AG09309 (cell line): ENCODE measurements at regions not wholly inside any gene's neighbourhood (a gene's known extent, or its start where the extent isn't known, plus 50 kb on each side); places are given as distances from the start of the nearest gene placed in this dataset.
"Not testable (repeated sequence)": the region's sequence is repeated elsewhere in the genome, so short reads cannot be mapped to it uniquely, and the experiment has no call there.

Experiments used
- DNase-seq: peaks from one replicate; pipeline ENCODE4 v3.0.0-alpha.2; 2010; ENCODE audit warnings: low read depth
- H3K4me3 ChIP-seq: 2 replicates; pipeline ENCODE4 v1.5.1; 2011; ENCODE audit warnings: mild to moderate bottlenecking, low read depth, low read length, moderate library complexity; ENCODE audit not compliant: control insufficient read depth
- TF ChIP-seq, protein P1 (sequence below): IDR thresholded peaks from 2 replicates; pipeline ENCODE4 v1.5.1; 2011; ENCODE audit warnings: mild to moderate bottlenecking, low read depth, low read length, inconsistent platforms; ENCODE audit not compliant: insufficient read depth, control insufficient read depth; ENCODE audit errors: missing control alignments

DNA sequence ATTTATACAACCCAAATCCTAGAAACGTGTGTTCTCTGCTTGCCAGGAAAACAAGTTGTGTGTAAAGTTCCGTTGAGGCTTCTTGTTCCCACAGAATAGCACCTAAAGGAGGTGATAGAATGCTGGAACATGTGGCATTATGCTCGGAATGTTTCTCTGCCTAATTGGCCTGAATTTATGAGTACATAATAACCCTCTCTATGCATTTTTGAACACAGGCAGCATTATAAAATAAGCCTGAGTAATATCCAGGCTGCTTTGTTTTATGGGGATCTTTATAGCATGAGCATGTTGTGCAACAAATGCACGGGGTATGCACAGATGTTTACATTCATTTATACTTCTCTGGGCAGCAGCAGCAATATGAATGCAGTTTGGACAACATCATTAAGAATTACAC is 385.7 kb downstream of the MBD2 start:
- DNase-seq = no peak
- TF ChIP-seq, protein P1, sequence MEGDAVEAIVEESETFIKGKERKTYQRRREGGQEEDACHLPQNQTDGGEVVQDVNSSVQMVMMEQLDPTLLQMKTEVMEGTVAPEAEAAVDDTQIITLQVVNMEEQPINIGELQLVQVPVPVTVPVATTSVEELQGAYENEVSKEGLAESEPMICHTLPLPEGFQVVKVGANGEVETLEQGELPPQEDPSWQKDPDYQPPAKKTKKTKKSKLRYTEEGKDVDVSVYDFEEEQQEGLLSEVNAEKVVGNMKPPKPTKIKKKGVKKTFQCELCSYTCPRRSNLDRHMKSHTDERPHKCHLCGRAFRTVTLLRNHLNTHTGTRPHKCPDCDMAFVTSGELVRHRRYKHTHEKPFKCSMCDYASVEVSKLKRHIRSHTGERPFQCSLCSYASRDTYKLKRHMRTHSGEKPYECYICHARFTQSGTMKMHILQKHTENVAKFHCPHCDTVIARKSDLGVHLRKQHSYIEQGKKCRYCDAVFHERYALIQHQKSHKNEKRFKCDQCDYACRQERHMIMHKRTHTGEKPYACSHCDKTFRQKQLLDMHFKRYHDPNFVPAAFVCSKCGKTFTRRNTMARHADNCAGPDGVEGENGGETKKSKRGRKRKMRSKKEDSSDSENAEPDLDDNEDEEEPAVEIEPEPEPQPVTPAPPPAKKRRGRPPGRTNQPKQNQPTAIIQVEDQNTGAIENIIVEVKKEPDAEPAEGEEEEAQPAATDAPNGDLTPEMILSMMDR = no peak
- H3K4me3 ChIP-seq = no peak overlapping the region

DNA sequence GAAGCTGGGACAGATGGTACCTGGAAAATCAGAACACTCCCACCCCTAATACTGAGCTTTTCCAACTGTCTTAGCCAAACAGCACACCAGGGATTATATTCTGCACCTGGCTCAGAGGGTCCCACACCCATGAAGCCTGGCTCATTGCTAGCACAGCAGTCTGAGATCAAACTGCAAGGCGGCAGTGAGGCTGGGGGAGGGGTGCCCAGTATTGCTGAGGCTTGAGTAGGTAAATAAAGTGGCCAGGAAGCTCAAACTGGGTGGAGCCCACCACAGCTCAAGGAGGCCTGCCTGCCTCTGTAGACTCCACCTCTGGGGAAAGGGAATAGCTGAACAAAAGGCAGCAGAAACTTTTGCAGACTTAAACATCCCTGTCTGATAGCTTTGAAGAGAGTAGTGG is 403.3 kb downstream of the MBD2 start:
- H3K4me3 ChIP-seq, DNase-seq: not testable (repeated sequence)

DNA sequence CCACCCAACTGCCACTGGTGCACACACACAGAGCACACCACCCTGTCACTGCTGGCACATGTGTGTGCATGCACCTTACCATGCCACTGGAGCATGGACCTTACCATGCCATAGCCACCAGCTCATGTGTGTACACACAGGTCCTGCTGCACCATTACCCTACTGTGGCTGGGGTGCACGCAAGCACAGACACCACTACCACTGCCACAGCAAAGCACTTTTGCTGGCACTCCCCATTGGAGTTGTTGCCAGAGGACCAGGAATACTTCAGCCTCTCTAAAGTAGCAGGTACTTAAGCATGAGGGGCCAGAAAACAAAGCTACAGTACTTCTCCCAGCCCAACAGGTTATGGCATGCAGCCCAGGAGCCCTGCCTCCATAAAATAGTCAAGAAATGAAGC is 404.8 kb downstream of the MBD2 start:
- DNase-seq = no peak
- H3K4me3 ChIP-seq = no peak overlapping the region
- TF ChIP-seq, protein P1 = no peak

DNA sequence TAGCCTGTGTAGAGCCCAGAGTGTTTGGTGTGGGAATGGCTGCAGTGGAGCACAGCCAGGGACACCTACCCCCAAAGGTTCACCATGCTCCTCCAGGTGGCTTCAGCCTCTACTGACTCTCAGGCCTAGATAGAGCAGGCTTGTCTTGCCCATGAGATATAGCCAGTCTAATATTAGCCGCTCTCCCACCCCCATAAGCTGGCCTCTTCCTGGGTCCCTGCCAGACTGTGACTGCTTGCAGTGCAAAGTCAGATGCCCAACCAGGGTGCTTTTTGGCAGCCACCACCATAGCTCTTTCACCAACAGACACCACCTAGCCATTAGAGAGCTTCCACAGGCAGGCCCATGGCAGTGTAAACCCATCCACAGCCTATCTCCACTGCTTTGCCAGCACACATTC is 405.3 kb downstream of the MBD2 start:
- H3K4me3 ChIP-seq = no peak overlapping the region
- TF ChIP-seq, protein P1 = no peak
- DNase-seq = no peak

DNA sequence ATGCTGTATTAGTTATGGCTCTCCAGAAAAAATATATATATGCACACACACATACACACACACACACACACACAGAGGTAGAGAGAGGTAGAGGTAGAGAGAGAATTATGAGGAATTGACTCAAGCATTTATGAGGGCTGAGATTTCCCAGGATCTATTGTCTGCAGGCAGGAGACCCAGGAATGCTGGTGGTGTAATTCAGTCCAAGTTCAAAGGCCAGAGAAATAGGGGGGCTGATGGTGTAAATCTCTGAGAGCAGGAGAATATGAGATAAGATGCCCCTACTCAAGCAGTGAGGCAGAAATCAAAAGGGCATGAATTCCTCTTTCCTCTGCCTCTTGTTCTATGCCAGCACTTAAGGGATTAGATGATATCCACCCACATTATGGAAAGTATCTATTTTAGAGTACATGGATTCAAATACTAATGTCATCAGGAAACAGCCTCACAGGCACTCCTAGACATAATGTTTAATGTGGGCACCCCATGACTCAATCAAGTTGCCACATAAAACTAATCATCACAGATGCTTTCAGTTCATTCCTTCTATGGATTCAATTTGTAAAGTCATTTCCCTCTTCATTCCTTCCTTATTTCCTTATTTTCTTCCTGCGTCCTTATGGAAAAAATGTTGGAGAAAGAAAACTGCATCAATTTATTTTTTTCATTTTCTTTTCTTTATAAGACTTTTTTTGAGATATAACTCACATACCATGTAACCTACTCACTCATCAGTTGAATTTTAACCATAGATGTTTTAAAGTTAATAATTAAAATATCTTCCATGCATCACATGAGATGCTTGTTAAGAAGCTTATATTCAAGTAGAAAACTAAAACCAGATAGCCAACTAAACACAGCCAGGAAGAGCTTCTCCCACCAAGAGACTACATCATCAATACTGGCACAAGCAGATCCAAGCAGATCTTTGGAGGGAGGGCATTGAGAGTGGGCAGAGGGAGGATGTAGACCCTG is 406.2 kb downstream of the MBD2 start:
- H3K4me3 ChIP-seq = no peak overlapping the region
- no peak for DNase-seq
- TF ChIP-seq, protein P1 = no peak

DNA sequence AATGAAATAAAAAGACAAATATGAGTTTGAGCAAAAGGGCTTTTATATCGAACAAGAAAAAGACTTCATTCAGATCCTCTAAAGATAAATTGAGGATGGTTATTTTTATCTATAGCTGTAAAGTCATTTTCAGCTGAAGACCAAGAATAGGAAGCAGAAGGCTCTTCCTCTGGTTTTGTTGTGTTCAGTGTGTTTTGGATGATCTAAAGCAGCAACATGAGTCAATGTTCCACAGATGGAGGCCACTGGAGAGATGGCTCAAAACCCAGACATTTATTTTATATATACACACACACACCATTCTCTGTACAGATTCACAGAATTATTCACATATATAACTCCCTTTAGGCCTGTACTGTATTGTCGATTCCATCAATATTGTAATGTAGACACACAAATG is 424.3 kb downstream of the MBD2 start:
- DNase-seq = no peak
- TF ChIP-seq, protein P1 = no peak
- H3K4me3 ChIP-seq = no peak overlapping the region

DNA sequence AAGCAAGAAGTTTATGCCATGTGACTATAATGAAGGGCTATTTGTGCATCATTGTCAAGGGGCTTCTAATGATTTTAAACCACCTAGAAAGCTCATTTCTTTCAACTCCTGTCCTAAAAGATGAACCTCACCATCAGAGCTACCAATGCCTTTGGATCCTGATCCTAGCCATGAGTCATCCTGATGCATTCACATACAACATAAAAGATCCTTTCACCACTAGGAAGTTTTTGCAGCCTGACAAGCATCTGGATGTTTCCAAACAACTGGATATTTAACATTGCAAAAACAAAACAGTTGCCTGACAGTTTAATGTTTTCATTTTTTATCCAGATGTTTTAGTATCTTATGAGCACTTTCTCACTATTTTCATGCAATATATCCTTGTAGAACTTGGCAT is 425.3 kb downstream of the MBD2 start:
- no peak for DNase-seq
- TF ChIP-seq, protein P1 = no peak
- H3K4me3 ChIP-seq = no peak overlapping the region
